ENCODE measurements at regions not wholly inside any gene's neighbourhood (a gene's known extent, or its start where the extent isn't known, plus 50 kb on each side); places are given as distances from the start of the nearest gene placed in this dataset.

DNA sequence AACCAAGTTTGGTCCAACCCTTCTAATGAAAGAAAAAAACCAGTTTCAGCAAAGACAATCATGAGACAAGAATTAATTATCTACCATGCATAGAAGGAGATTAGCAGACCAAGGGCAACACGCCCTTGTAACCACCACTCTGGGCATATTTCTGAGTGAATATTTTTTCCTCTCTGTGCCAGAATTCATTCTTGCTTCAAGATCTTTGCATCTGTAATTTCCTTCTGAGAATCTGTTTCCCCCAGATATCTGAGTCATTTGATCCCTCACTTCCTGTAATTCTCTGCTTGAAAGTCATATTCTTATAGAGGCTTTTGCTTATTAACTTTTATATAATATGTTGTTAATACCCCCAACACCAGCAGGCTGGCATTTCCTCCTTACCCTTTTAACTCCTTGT lies 243.7 kb downstream of the SLC16A7 start:
- DNase-seq, result no peak

DNA sequence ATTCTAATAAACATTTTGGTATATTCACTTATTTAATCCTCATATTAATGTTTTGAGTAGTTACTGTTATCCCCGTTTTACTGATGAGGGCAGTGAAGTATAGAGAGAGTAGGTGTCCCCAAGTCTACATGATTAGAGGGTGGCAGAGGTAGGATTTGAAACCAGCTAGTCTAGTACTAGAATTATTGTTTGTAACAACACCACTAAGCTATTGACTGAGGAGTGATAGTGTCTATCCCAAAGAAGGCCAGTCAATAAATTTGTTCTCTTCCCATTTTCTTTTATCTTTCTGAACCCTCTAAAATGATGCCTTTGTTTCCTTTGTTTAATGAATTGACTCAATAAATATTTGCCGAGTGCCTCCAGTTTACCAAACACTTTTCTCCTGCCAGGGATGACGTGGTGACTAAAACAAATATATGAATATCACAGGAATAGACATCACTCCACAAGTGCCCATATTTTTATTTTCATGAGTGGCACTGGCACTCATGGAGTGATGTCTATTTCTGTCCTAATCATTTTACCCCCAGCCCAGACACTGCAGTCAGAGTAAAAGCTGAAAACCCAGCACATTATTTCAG lies 247.5 kb downstream of the SLC16A7 start:
- DNase-seq, result no peak

DNA sequence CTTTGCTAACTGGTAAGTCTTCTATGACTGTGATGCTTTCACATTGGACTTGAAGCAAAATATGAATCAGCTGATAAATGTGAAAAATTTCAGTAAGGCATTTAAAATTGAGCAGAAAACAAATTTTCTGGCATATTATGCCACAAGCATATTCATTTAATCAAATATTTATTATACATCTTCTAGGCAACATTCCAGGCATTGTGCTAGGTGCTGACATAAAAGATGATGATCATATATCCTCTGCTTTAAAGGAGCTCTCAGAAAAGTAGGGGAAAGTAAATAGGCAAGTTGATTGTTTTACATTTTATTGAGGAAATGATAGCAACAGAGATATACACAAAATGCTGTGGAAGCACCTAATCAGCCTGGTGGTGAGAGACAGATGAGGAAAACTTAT lies 248.9 kb downstream of the SLC16A7 start:
- no peak for DNase-seq

DNA sequence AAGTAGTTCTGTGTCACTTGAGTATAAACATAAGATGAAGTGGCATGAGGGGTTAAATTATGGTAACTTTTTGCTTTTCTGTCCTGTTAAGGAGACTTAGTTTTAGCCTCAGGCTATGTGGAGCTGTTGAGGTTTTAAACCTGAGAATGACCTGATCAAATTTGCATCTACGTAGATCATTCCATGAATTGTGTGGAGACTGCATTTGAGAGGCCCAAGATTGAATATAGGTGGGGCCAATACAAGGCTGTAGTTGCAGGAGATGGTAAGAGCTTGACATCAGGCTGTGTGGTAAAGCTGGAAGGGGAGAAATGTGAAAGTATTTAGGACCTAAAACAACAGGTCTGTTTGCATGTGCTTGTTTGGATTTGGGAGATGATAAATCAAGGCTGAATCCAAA lies 249.5 kb downstream of the SLC16A7 start:
- DNase-seq, result no peak

DNA sequence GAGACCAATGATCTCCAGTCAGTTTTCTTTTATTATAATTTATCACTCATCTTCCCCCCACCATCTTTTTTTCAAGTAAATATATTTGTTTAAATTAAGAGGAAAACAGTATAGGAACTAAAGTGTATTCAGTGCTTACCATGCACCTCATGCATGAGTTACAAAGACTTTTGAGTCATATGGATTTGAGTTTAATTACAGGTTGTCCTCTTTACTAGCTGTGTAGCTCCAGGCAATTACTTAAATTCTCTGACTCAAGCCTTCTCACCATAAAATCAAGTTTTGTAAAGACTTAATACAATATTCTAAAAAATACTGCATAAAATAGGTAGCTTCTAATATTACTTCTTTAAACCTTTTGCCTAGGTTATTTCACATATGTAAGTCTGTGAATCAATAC lies 251.3 kb downstream of the SLC16A7 start:
- no peak for DNase-seq

DNA sequence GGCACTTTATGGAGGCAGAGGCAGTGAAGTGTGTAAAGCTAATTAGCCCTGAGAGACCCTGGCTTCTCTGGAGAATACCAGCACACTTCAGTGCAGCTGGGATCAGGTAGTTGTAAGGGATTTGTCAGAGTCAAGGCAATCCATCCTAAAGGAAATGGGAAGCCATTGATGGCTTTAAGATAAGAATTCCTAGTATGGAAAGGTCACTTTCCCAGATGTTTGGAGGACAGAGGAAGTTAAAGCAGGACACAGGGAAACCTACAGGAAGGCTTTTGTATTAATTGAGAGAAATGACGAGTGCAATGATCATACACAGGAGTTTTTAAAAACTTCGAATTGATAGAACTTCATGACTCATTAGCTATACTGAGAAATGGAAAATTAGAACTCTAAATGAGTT lies 254.4 kb downstream of the SLC16A7 start:
- DNase-seq, result no peak

DNA sequence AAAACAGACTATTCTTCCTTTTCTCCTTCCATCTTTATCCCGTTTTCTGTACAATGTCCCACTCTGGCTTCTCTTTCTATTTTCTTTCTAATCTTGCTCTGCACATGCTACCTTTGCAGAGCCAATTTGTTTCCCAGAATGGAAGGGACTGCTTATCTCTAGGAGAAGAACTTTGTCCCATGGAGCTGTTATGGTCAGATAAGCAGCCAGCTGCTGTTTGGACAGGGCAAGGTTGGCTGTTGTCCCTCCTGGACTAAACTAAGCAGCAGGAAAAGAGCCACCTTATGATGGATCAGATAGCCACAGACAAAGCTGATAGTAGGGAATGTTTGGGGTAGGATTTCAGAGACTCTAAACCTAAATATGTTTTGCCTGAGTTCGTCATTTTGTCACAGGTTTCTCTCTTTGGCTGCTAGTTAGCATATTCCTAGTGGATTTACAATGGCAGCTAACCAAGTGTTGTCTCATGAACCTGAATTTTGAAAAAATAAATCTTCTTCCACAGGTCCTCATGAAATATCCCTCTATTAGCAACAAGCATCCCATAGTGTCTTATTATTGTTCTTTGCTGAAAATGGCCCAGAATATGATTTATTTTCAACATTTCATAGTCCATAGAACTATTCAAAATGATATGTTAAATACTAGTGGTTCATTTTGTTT lies 262.8 kb downstream of the SLC16A7 start:
- no peak for DNase-seq

DNA sequence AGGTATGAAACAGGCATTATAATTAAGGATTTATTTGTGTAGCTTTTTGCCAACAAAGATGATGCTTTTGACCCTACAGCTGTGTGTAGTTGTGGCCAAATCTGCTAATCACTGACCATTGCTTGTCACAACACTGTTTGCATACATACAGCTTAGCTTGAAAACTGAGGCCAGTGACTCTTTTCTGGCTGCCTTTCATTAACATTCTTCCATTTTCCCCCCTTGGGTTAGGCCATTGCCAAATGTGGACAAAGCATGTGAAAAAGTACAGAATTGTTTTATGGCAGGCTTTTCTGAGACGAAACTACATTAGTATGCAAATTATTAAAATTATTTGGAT lies 263.3 kb downstream of the SLC16A7 start:
- no peak for DNase-seq

DNA sequence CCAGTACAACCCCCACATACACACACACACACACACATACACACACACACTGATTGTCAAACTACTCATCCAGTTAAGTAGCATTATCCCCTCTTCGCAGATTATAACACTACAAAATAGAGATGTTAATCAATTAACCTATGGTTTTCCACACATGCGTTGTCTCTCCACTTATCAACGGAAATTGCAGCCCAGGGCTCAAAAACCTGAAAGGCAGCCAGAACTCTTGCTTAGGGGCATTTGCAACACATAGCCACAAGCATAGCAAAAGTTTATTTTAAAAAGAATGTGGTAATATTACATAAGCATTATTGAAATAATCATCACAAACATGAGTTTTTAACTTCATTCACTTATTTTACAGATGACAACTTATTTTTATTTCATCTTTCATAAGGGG lies 265.8 kb downstream of the SLC16A7 start:
- no peak for DNase-seq

DNA sequence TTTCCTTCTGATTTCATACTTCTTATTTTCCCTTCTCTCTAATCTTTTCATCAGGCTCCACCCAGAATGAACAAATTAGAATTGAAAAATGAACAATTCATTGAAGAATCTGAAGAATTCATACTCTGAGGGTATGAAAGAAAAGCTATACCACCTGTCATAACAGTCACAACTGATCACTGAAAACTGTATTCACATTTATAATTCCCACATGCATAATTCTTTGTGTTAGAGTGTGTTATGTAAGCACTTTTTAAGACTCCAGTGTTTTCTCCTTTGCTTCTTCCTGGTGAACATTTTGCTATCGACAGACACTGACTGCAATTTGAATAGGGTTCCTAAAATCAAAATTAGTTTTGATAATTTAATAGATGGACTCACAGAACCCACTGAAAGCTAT lies 271.2 kb downstream of the SLC16A7 start:
- DNase-seq, result no peak

DNA sequence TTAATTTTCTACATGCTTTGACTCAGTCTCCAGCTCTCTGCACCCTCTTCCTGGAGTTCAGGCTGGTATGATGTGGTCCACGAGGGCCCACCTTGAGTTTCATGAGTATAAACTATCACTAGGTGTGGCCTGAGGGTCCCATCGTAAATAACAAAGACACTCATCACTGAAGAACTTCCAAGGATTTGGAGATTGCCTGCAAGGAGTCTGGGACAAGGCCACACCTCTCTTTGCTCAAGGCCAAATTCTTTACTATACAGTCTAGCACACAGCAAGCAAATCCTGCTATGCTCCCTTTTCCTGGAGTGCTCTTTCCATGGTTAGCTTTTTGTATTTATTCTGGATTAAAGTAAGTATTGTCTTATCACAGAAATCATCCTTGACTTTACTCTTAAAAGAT lies 271.9 kb downstream of the SLC16A7 start:
- no peak for DNase-seq

DNA sequence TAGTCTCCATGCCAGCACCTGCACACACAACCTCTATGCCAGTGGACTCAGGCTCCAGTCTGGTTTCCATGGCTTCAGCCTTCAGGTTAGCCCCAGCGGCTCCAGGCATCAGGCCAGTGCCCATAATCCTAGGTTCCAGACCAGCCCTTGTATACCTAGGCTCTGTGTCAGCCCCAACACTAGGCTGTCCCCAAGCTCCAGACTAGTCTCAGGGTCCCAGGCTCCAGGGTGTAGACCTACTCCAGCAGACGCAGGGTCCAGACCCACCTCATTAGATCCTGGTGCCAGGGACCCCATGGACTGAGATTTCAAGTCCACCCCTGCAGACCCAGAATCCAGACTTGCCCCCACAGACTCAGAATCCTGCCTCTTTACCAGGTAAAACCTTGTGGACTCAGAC lies 275.9 kb downstream of the SLC16A7 start:
- no peak for DNase-seq

DNA sequence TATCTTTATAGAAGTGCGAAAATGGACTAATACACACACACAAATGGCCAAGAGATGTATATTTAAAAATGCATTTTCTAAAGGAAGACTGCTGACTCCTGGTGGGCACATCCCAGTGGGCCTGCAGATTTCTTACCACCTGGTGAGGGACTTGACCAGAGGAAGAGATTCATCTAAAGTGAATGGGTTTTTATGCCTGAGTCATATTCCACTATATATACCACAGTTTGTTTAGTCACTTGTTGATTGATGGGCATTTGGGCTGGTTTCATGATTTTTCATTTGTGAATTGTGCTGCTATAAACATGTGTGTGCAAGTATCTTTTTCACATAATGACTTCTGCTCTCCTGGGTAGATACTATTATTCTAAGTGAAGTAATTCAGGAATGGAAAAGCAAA lies 277.3 kb downstream of the SLC16A7 start:
- no peak for DNase-seq

DNA sequence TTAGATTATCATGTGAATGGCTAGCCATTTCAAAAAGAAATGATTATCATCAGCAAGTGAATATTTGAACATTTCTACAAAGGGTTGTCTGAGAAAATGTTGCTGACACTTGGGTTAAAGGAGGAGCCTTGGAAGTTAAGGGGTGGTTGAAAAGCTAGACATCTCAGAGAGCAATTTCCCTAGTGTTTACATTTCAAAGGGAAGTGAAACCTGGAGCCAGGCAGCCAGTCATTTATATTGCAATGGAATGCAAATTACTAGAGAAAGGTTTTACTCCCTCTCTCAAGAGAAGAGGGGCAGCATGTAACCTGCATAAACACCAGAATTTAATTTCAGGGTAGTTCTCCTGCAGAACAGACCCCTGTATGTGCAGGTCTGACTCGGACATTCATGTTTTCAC lies 279.0 kb downstream of the SLC16A7 start:
- DNase-seq, result no peak

DNA sequence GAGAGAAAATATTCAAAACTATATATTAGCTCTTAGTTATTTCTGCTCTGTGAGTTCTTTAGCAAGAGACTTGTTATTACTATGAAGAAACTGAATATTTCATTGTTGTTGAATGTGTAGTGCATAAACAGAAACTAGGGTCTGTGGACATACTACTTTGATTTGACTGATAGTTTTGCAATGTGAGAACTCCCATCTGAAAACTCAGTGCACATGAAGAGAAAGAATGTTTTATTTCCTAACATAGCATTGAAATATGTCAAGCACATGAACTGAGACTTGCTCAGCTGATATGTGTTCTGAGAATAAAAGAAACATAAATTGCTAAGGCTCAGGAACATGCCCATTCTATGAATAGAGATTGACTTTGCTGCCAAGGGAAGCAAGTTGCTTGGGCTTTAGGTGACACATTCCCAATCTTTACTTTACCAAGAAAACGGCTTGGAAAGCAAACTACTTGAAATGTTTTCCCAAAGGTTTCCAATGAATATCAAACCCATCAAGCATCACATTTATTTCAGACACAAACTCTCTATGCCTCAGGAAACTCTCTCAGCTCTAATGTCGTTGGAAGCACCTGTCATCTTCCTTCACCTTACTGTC lies 290.4 kb downstream of the SLC16A7 start:
- DNase-seq, result no peak

DNA sequence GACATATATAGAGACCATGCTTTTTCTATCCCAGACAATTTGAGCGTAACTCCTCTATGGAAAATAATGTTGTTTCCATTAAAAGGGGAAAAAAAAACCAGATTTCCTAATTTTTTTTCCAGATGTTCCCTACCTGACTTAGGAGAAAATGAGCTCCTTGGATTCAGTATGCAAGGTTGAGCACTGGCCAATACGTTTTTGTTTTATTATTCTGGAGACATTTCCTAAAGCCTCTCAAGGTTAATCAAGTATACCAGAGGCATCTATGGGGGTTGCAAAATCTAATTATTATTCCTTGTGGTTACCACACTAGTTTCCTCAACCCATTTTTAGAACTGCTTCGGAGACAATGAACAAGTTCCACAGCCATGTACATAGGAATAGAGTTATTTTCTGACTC lies 291.3 kb downstream of the SLC16A7 start:
- no peak for DNase-seq

DNA sequence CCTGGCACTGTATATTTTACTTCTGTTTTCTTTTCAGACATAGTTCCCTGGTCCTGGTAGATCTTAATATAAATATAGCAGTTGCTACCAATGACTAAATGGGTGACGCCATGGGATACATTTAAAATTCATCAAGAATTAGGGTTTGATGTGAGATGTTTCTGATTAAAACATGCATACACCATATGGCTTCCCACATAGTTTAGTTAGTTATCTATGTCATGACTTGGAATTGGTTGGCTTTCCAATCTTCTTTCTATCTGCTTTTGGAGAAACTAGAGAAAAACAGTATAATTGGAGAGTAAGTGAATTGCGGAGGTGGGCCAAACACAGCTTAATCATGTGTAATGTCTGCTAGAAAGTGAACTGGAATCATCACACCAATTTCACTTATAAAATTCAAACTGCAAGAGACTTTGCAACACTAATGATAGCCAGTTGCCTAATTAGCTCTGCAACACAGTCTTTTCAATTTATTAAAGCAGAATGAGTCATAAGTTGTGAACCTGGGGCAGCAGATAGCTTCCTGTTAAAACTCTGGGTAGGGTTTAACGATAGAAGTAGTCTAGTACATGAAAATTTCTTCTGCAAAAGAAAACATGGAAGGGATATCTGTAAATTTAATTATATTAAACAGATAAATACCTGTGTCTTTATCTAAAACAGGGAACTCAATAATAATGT lies 295.2 kb downstream of the SLC16A7 start:
- no peak for DNase-seq

DNA sequence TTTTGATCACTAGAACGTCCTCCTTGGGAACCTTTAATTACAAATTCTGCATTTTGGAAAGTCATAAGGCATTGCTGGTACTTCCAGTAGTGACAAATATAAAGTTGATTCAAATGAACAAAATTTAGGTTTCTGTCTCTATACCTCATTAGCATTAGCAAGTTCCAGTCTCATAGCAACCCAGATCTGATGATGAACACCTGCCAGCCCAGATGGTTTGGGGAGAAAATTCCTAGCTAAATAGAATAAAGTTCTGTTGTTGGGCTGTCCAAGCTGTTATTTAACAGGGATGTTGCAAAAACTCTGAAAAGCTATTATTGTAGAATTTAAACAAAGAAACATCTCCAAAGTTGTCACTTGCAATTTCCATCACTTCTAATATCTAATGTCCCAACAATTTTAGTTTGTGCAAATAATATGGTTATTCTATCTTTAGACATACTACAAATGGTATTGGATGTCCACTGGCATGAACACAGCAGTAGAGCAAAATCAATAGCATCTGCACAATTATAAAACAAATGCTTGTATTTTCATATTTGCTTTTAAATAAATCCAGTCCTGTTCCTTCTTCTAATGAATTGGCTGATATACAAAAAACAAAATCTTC lies 299.4 kb downstream of the SLC16A7 start:
- no peak for DNase-seq

DNA sequence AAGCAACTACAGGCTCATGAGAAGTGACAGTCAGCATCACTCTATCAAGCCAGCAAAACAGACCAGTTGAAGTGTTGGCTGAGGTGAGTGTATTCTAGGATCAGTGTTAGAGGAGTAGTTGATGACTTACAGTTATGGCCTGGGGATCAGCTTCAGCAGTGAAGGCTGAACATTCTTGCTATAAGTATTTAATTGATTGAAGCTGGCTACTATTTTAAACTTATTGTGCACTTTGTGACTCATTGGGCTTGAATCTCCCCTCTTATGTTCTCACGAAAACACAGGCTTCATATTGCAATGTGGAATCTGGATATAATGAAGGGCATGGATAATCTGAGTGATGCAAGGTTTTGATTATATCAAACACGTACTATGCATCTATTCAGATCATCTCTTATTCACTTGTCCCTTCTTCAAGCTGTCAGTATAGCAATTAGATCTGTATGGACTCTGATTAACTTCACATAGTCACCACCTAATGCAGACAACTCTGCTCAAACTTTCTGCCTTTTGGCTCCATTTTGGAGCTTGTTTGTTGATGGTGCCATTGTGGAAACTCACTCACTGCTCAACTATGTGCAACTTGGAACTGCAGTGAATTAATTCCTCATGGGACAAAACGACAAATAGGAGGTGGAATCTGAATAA lies 309.2 kb downstream of the SLC16A7 start:
- no peak for DNase-seq

DNA sequence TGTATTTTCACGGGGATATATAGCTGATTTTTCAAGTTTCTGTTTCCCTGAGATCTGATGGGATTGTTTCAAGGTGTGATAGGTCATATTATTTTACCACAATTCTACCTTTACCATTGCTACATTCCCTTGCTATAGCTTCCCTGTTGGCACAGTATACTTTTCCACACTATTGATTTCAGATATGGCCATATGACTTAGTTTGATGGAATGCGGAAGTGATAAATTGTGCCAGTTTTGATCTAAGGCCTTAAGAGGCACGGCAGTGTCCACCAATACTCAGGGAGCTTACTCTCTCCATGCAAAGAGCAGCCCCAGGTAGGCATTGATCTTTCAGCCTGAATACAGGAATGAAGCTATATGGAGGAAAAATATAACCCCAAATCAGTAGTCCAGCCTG lies 315.7 kb downstream of the SLC16A7 start:
- no peak for DNase-seq

DNA sequence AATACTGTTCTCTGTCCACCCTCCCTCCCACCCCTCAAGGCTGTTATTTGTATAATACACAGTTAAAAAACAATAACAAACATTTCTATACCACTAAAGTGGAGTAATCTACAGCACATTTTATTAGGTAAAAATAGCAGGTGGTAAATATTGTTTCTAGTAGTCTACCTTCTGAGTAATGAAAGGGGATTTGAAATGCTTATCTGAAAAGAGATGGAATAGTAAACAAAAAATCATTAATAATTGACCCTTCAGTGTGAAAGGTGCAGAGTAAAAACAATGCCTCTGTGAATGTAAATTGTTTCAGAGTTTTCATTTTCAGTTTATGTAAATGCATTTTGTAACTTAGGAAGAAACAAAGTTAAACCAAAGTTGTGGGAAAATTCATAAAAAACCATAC lies 321.2 kb downstream of the SLC16A7 start:
- no peak for DNase-seq

DNA sequence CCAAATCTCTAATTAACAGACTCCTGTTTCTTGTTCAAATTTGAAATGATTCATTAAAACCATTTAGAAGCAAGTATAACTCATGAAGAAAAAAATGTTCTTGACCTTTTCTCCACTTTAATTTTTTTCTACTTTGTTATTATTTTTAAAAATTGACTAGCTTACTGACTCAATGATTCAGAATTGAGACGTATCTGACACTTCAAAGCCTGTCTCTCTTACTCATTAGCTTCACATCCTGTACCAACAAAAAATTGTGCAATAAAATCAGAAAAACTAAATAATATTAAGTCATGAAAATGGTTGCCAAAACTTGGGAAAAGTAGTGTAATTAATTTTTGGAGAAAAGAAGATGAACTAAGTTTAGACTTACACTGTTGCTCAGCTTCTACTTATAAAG lies 331.2 kb downstream of the SLC16A7 start:
- no peak for DNase-seq

DNA sequence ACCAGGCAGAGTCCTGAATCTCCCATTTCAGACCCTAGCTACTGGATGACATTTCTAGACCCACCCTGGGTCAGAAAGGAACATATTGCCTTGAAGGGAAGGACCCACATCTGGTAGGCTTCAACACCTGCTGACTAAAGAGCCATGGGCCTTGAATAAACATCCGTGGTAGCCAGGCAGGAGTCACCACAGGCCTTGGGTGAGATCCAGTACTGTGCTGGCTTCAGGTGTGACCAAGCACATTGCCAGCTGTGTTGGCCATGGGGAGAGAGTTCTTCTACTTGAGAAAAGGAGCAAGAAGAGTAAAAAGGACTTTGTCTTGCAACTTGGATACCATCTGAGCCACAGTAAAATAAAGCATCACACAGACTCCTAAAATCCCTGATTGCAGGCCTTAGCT lies 332.6 kb downstream of the SLC16A7 start:
- DNase-seq, result no peak

DNA sequence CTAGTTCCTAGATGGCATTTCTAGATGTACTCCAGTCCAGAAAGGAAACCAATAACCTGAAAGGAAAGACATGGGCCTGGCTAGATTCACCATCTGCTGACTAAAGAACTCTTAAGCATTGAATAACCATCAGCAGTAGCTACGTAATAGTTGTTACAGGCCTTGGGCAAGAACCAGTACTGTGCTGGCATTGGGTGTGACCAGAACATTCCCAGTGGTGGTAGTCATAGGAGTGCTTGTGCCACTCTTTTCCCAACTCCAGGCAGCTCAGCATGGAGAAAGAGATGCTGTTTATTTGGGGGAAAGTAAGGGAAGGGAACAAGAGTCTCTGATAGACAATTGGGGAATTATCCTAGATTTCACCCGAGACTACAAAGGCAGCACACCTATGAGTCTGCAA lies 333.3 kb downstream of the SLC16A7 start:
- no peak for DNase-seq
